HepG2 (cell line): ENCODE measurements at regions not wholly inside any gene's neighbourhood (a gene's known extent, or its start where the extent isn't known, plus 50 kb on each side); places are given as distances from the start of the nearest gene placed in this dataset.

Experiments used
- ATAC-seq: fragments of 200-7000 bp; cut with Tn5 transposase; 3 replicates; pipeline ENCODE4 v1.9.1; 2020; ENCODE audit warnings: mild to moderate bottlenecking, moderate library complexity
- BruUV-seq: library from RNA; stranded (reverse); fragments of 400-500 nt; replicated peaks from 2 replicates; lab custom pipeline; 2021; lab: Mats Ljungman, UMichigan
- CTCF ChIA-PET: fragments of 300-600 bp; formaldehyde crosslinking; extraction: SDS; loops from one replicate; lab custom pipeline; 2021; ENCODE audit warnings: low total read pairs, inconsistent platforms, low intra/inter-chr PET ratio; lab: Yijun Ruan, JAX
- POLR2A ChIA-PET: fragments of 350-600 bp; sonication (Branson Sonifier 250); formaldehyde crosslinking; loops from one replicate; lab custom pipeline; 2020; ENCODE audit warnings: antibody characterized with exemption, inconsistent platforms; lab: Yijun Ruan, JAX
- DNase-seq: peaks from one replicate; pipeline ENCODE4 v3.0.0-alpha.2; 2015; ENCODE audit warnings: low spot score
- FAIRE-seq: peaks from 3 replicates; lab custom pipeline; 2011; peaks lifted over from hg19 to GRCh38; lab: Jason Lieb, UNC
- H2AFZ ChIP-seq: one replicate; pipeline ENCODE4 v1.6.1; 2011; ENCODE audit warnings: low read length, inconsistent platforms
- H3K27ac ChIP-seq: fragments of 300-600 bp; 3 replicates; pipeline ENCODE4 v1.8.0; 2011; ENCODE audit warnings: mixed run types, mild to moderate bottlenecking, mixed read lengths, low read length, inconsistent platforms; ENCODE audit not compliant: insufficient read depth; ENCODE audit errors: extremely low read length
- H3K27me3 ChIP-seq, 2 experiments: fragments of 200-600 bp in 1 of 2; 2 replicates in 1 of 2; 3 replicates in 1 of 2; pipeline versions ENCODE4 v1.6.0 to v1.8.0; 2011; ENCODE audit warnings: low read length in 2 of 2, mild to moderate bottlenecking in 2 of 2, moderate library complexity in 2 of 2, inconsistent platforms in 1 of 2; ENCODE audit not compliant: insufficient read depth in 2 of 2, control insufficient read depth in 1 of 2
- H3K36me3 ChIP-seq, 2 experiments: fragments of 200-600 bp in 1 of 2; replicated peaks in 1 of 2; 2 replicates in 1 of 2; 3 replicates in 1 of 2; pipeline versions ENCODE4 v1.5.1 to v1.8.0; 2011; ENCODE audit warnings: low read length in 2 of 2, inconsistent platforms in 1 of 2; ENCODE audit not compliant: insufficient read depth in 2 of 2, control insufficient read depth in 1 of 2
- H3K4me1 ChIP-seq: 2 replicates; pipeline ENCODE4 v1.5.1; 2012; ENCODE audit warnings: low read length, inconsistent platforms; ENCODE audit not compliant: insufficient read depth
- H3K4me2 ChIP-seq: 2 replicates; pipeline ENCODE4 v1.6.0; 2011; ENCODE audit warnings: low read depth, low read length, inconsistent platforms
- H3K4me3 ChIP-seq, 3 experiments: fragments of 200-600 bp in 1 of 3; sonication (generic), shearing (Covaris generic) in 1 of 3; replicated peaks in 1 of 3; 2 replicates each; pipeline ENCODE4 v1.5.1; 2011 to 2016; ENCODE audit warnings: low read length in 3 of 3, inconsistent platforms in 2 of 3, low read depth in 2 of 3, mild to moderate bottlenecking in 2 of 3, control low read depth in 1 of 3, mixed read lengths in 1 of 3; ENCODE audit not compliant: insufficient read depth in 1 of 3
- H3K79me2 ChIP-seq: one replicate; pipeline ENCODE4 v1.6.1; 2011; ENCODE audit warnings: low read length, inconsistent platforms; ENCODE audit not compliant: insufficient read depth
- H3K9ac ChIP-seq: 2 replicates; pipeline ENCODE4 v1.6.0; 2011; ENCODE audit warnings: mild to moderate bottlenecking, low read depth, low read length, inconsistent platforms; ENCODE audit not compliant: insufficient read depth
- H3K9me3 ChIP-seq: 2 replicates; pipeline ENCODE4 v1.5.1; 2012; ENCODE audit warnings: mild to moderate bottlenecking, low read length
- H4K20me1 ChIP-seq: 2 replicates; pipeline ENCODE4 v1.6.0; 2011; ENCODE audit warnings: inconsistent platforms, mild to moderate bottlenecking, low read length, moderate library complexity; ENCODE audit not compliant: insufficient read depth
- ARHGAP35 ChIP-seq: sonication (generic); formaldehyde crosslinking; IDR thresholded peaks from 2 replicates; pipeline ENCODE4 v1.9.0; 2022; ENCODE audit warnings: mild to moderate bottlenecking, inconsistent platforms, moderate library complexity, missing genetic modification reagents, borderline replicate concordance
- ATRX ChIP-seq: sonication (generic); formaldehyde crosslinking; IDR thresholded peaks from 2 replicates; pipeline ENCODE4 v1.4.0; 2020; ENCODE audit warnings: missing genetic modification reagents, borderline replicate concordance
- HNRNPL ChIP-seq: fragments of 200-400 bp; formaldehyde crosslinking; IDR thresholded peaks from 2 replicates; pipeline ENCODE4 v1.6.1; 2017; ENCODE audit warnings: mild to moderate bottlenecking, low read depth, low read length
- KLF9 ChIP-seq: IDR thresholded peaks from 2 replicates; pipeline ENCODE4 v1.6.1; 2016; ENCODE audit warnings: low read depth
- MEF2D ChIP-seq: sonication (generic); formaldehyde crosslinking; IDR thresholded peaks from 2 replicates; pipeline ENCODE4 v1.5.1; 2020; ENCODE audit warnings: mild to moderate bottlenecking, missing genetic modification reagents
- NRL ChIP-seq: sonication (generic); formaldehyde crosslinking; IDR thresholded peaks from 2 replicates; pipeline ENCODE4 v1.5.0; 2020; ENCODE audit warnings: missing genetic modification reagents, mild to moderate bottlenecking, moderate library complexity, borderline replicate concordance
- SMAD3 ChIP-seq: sonication (generic); formaldehyde crosslinking; IDR thresholded peaks from 2 replicates; pipeline ENCODE4 v1.4.0; 2020; ENCODE audit warnings: missing genetic modification reagents
- SPEN ChIP-seq: sonication (generic); formaldehyde crosslinking; IDR thresholded peaks from 2 replicates; pipeline ENCODE4 v1.5.1; 2020; ENCODE audit warnings: low read depth, mild to moderate bottlenecking, missing genetic modification reagents
- TCF12 ChIP-seq, 2 experiments: fragments of 450-650 bp in 1 of 2; sonication (generic) in 1 of 2; formaldehyde crosslinking in 1 of 2; IDR thresholded peaks; 2 replicates each; pipeline versions ENCODE4 v1.6.1 to v1.8.0; 2017 to 2022; ENCODE audit warnings: antibody characterized with exemption in 1 of 2, mild to moderate bottlenecking in 1 of 2, missing genetic modification reagents in 1 of 2, moderate library complexity in 1 of 2
- ZMYM3 ChIP-seq: sonication (generic); formaldehyde crosslinking; IDR thresholded peaks from 2 replicates; pipeline ENCODE4 v1.5.1; 2020; ENCODE audit warnings: mild to moderate bottlenecking, missing genetic modification reagents
- ZNF614 ChIP-seq: IDR thresholded peaks from 2 replicates; pipeline ENCODE4 v1.6.1; 2018; ENCODE audit warnings: missing biosample characterization, missing genetic modification reagents, inconsistent platforms, borderline replicate concordance
- WGBS: methylation state at CpG from one replicate; pipeline ENCODE4 v1.1.6; 2017; ENCODE audit warnings: low lambda C conversion rate; 5-methylcytosine and 5-hydroxymethylcytosine counted together
- in situ Hi-C: cut with HindIII; loops from 2 replicates; pipeline ENCODE4 v1.10.0; 2017; ENCODE audit warnings: low pct_unique_long_range_greater_than_20kb; ENCODE audit not compliant: extremely low pct_ligation_motif_present
- intact Hi-C: fragments of 100-400 bp; cut with micrococcal nuclease; formaldehyde crosslinking; loops from one replicate; pipeline ENCODE4 v1.10.0; 2022; ENCODE audit not compliant: unreplicated experiment
- TF ChIP-seq, protein P1 (sequence below): sonication (generic); formaldehyde crosslinking; IDR thresholded peaks from 2 replicates; pipeline ENCODE4 v1.4.0; 2020; ENCODE audit warnings: mild to moderate bottlenecking, missing genetic modification reagents
- TF ChIP-seq, protein P2 (sequence below): IDR thresholded peaks from 2 replicates; pipeline ENCODE4 v1.6.1; 2016; ENCODE audit warnings: mild to moderate bottlenecking

DNA sequence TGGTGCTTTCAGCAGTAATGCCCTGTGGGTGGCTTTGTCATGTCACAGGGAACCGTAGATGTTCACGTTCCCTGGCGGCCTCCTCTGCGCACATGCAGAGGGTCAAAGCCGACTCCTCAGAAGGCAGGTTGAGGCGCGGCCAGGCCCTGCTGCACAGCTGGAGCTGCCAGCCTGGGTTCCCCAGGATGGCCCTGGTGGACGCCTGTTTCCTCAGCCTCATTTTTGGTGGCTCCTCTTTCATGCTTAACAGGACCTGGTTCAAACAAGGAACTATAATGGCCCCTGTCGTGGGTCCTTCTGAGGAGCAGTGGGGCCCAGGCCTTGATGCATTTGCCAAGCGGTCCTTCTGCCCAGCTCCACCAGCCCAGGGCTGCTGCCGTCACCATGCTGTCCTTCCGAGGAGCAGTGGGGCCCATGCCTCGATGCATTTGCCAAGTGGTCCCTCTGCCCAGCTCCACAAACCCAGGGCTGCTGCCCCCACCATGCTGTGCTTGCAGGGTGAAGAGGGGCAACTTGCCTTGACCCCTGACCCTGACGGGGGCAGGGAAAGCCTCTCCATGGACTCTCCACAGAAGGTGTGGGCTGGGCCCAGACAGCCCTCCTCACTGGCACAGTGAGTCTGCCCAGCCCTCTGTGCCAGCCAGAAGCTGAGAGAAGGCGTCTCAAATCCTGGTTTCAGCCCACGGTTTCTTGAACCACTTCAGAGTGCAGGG is 338.2 kb downstream of the TCERG1L start (continued):
- TF ChIP-seq, protein P1, sequence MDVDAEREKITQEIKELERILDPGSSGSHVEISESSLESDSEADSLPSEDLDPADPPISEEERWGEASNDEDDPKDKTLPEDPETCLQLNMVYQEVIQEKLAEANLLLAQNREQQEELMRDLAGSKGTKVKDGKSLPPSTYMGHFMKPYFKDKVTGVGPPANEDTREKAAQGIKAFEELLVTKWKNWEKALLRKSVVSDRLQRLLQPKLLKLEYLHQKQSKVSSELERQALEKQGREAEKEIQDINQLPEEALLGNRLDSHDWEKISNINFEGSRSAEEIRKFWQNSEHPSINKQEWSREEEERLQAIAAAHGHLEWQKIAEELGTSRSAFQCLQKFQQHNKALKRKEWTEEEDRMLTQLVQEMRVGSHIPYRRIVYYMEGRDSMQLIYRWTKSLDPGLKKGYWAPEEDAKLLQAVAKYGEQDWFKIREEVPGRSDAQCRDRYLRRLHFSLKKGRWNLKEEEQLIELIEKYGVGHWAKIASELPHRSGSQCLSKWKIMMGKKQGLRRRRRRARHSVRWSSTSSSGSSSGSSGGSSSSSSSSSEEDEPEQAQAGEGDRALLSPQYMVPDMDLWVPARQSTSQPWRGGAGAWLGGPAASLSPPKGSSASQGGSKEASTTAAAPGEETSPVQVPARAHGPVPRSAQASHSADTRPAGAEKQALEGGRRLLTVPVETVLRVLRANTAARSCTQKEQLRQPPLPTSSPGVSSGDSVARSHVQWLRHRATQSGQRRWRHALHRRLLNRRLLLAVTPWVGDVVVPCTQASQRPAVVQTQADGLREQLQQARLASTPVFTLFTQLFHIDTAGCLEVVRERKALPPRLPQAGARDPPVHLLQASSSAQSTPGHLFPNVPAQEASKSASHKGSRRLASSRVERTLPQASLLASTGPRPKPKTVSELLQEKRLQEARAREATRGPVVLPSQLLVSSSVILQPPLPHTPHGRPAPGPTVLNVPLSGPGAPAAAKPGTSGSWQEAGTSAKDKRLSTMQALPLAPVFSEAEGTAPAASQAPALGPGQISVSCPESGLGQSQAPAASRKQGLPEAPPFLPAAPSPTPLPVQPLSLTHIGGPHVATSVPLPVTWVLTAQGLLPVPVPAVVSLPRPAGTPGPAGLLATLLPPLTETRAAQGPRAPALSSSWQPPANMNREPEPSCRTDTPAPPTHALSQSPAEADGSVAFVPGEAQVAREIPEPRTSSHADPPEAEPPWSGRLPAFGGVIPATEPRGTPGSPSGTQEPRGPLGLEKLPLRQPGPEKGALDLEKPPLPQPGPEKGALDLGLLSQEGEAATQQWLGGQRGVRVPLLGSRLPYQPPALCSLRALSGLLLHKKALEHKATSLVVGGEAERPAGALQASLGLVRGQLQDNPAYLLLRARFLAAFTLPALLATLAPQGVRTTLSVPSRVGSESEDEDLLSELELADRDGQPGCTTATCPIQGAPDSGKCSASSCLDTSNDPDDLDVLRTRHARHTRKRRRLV (CRISPR knock-in tag) = no peak
- TF ChIP-seq NRL (CRISPR knock-in tag) (no peak), ZNF614 (CRISPR knock-in tag) (no peak), SMAD3 (CRISPR knock-in tag) (no peak)

DNA sequence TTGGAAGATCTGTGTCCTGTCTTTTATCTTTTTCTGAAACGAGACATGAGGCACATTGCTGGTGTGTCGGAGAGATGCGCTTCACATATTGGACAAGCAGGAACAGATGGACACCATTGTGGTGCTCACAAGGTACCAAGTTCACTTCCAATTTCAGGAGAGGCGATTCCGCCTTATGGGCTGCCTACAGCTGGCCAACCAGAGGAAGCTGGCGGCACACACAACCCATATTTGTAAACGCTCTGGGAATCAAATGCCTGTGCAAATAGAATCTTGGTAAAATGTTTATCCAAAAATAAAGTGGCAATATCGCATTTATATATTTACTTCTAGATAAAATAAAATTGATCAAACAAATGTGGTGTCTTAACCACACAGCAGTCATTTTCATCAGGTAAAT is 337.4 kb downstream of the TCERG1L start:
- H3K4me2 ChIP-seq = no peak overlapping the region
- H2AFZ ChIP-seq = no peak overlapping the region
- no peak for FAIRE-seq
- BruUV-seq = no TSS peak
- H3K27me3 ChIP-seq = no peaks in the 10 kb centered on the region; a peak in 2 of 5 replicates
- ChIA-PET POLR2A (no interaction called here), CTCF (no interaction called here)
- WGBS = 20% methylated on average over 8 of the region's 8 CpGs
- ATAC-seq = no peak
- intact Hi-C loops = no loop called here
- H3K27ac ChIP-seq = no peak overlapping the region
- DNase-seq = no peak
- H3K79me2 ChIP-seq = no peaks in the 10 kb centered on the region
- H3K36me3 ChIP-seq = no peaks in the 10 kb centered on the region
- no peaks in the 10 kb centered on the region for H4K20me1 ChIP-seq
- H3K4me3 ChIP-seq = no peak overlapping the region
- in situ Hi-C loops = no loop called here
- no peak overlapping the region for H3K9ac ChIP-seq
- H3K9me3 ChIP-seq = no peaks in the 10 kb centered on the region
- H3K4me1 ChIP-seq = no peaks in the 10 kb centered on the region
- TF ChIP-seq ZMYM3 (CRISPR knock-in tag) (no peak), ARHGAP35 (CRISPR knock-in tag) (no peak), TCF12 (IDR thresholded peaks at IDR 0.05) (no peak), TCF12 (CRISPR knock-in tag; IDR thresholded peaks at IDR 0.05) (no peak), HNRNPL (no peak), KLF9 (CRISPR knock-in tag) (no peak), MEF2D (no peak), ATRX (CRISPR knock-in tag) (no peak), SPEN (no peak)
- TF ChIP-seq, protein P2, sequence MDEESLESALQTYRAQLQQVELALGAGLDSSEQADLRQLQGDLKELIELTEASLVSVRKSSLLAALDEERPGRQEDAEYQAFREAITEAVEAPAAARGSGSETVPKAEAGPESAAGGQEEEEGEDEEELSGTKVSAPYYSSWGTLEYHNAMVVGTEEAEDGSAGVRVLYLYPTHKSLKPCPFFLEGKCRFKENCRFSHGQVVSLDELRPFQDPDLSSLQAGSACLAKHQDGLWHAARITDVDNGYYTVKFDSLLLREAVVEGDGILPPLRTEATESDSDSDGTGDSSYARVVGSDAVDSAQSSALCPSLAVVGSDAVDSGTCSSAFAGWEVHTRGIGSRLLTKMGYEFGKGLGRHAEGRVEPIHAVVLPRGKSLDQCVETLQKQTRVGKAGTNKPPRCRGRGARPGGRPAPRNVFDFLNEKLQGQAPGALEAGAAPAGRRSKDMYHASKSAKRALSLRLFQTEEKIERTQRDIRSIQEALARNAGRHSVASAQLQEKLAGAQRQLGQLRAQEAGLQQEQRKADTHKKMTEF (CRISPR knock-in tag) = no peak
